IMR-90 (cell line): ENCODE measurements at regions not wholly inside any gene's neighbourhood (a gene's known extent, or its start where the extent isn't known, plus 50 kb on each side); places are given as distances from the start of the nearest gene placed in this dataset.
A peak's percentile ranks its signal among the peaks of the same experiment; 100 is the strongest.

Experiments used
- ATAC-seq: fragments of 200-7000 bp; cut with Tn5 transposase; 2 replicates; pipeline ENCODE4 v1.9.1; 2020; ENCODE audit warnings: low read depth, mild to moderate bottlenecking, moderate library complexity
- BruUV-seq: library from RNA; stranded (reverse); fragments of 400-500 nt; replicated peaks from 2 replicates; lab custom pipeline; 2021; lab: Mats Ljungman, UMichigan
- CTCF ChIA-PET: fragments of 300-600 bp; formaldehyde crosslinking; extraction: SDS; loops from one replicate; lab custom pipeline; 2021; ENCODE audit warnings: antibody characterized with exemption; lab: Yijun Ruan, JAX
- POLR2A ChIA-PET: fragments of 300-600 bp; sonication (Branson Sonifier 250); formaldehyde crosslinking; loops from one replicate; lab custom pipeline; 2022; ENCODE audit warnings: antibody characterized with exemption; ENCODE audit not compliant: unreplicated experiment; lab: Charles Lee
- DNase-seq: peaks from one replicate; pipeline ENCODE4 v3.0.0; 2013
- H2AFZ ChIP-seq: replicated peaks from 2 replicates; pipeline ENCODE3; 2013; ENCODE audit warnings: low read length, mild to moderate bottlenecking; ENCODE audit not compliant: poor library complexity
- H2AK5ac ChIP-seq: 2 replicates; pipeline ENCODE4 v1.6.1; 2013; ENCODE audit warnings: low read depth, low read length, inconsistent platforms
- H2AK9ac ChIP-seq: replicated peaks from 2 replicates; pipeline ENCODE3; 2013; ENCODE audit warnings: mild to moderate bottlenecking, low read depth, low read length, moderate library complexity; ENCODE audit not compliant: poor library complexity
- H2BK120ac ChIP-seq: 2 replicates; pipeline ENCODE4 v1.6.1; 2013; ENCODE audit warnings: low read depth, low read length, inconsistent platforms
- H2BK15ac ChIP-seq: 3 replicates; pipeline ENCODE4 v1.6.1; 2013; ENCODE audit warnings: low read depth, low read length, inconsistent platforms
- H2BK20ac ChIP-seq: 2 replicates; pipeline ENCODE4 v1.6.1; 2013; ENCODE audit warnings: low read depth, mild to moderate bottlenecking, inconsistent platforms, low read length, moderate library complexity
- H2BK5ac ChIP-seq: 2 replicates; pipeline ENCODE4 v1.6.1; 2013; ENCODE audit warnings: mild to moderate bottlenecking, low read depth, low read length, inconsistent platforms; ENCODE audit not compliant: poor library complexity, severe bottlenecking
- H3K14ac ChIP-seq: replicated peaks from 2 replicates; pipeline ENCODE4 v1.6.1; 2013; ENCODE audit warnings: low read depth, low read length, inconsistent platforms
- H3K18ac ChIP-seq: 2 replicates; pipeline ENCODE4 v1.6.1; 2013; ENCODE audit warnings: low read depth, low read length, control low read depth
- H3K23ac ChIP-seq: 2 replicates; pipeline ENCODE4 v1.6.1; 2013; ENCODE audit warnings: low read depth, low read length, inconsistent platforms
- H3K27ac ChIP-seq: 2 replicates; pipeline ENCODE4 v1.5.1; 2013; ENCODE audit warnings: mild to moderate bottlenecking, control low read depth, low read length; ENCODE audit not compliant: insufficient read depth
- H3K27me3 ChIP-seq: 2 replicates; pipeline ENCODE4 v1.6.1; 2013; ENCODE audit warnings: low read length; ENCODE audit not compliant: control insufficient read depth, insufficient read depth
- H3K36me3 ChIP-seq: 2 replicates; pipeline ENCODE4 v1.6.1; 2013; ENCODE audit warnings: low read length, mixed read lengths; ENCODE audit not compliant: control insufficient read depth, insufficient read depth
- H3K4ac ChIP-seq: 2 replicates; pipeline ENCODE4 v1.6.1; 2013; ENCODE audit warnings: low read depth, low read length, inconsistent platforms
- H3K4me1 ChIP-seq: 2 replicates; pipeline ENCODE4 v1.6.1; 2013; ENCODE audit warnings: low read length, mixed read lengths; ENCODE audit not compliant: control insufficient read depth, insufficient read depth
- H3K4me2 ChIP-seq: 2 replicates; pipeline ENCODE4 v1.6.1; 2013; ENCODE audit warnings: low read depth, mild to moderate bottlenecking, control low read depth, low read length, moderate library complexity
- H3K4me3 ChIP-seq: 2 replicates; pipeline ENCODE4 v1.5.1; 2013; ENCODE audit warnings: low read depth, mild to moderate bottlenecking, control low read depth, low read length, moderate library complexity; ENCODE audit not compliant: insufficient read depth
- H3K56ac ChIP-seq: 2 replicates; pipeline ENCODE4 v1.6.1; 2013; ENCODE audit warnings: low read length, inconsistent platforms; ENCODE audit not compliant: insufficient read depth; ENCODE audit errors: extremely low read depth
- H3K79me1 ChIP-seq, 2 experiments: 2 replicates each; pipeline ENCODE4 v1.6.1; 2013; ENCODE audit warnings: low read length in 2 of 2, inconsistent platforms in 1 of 2, low read depth in 1 of 2
- H3K9ac ChIP-seq: 2 replicates; pipeline ENCODE4 v1.6.1; 2013; ENCODE audit warnings: low read depth, low read length, control low read depth
- H3K9me1 ChIP-seq: 2 replicates; pipeline ENCODE4 v1.6.1; 2013; ENCODE audit warnings: low read length, inconsistent platforms; ENCODE audit not compliant: insufficient read depth
- H3K9me3 ChIP-seq: 2 replicates; pipeline ENCODE4 v1.6.1; 2013; ENCODE audit warnings: low read length; ENCODE audit not compliant: control insufficient read depth, insufficient read depth
- H4K20me1 ChIP-seq: 2 replicates; pipeline ENCODE4 v1.6.1; 2013; ENCODE audit warnings: low read length, inconsistent platforms; ENCODE audit not compliant: insufficient read depth
- H4K5ac ChIP-seq: 2 replicates; pipeline ENCODE4 v1.6.1; 2013; ENCODE audit warnings: mild to moderate bottlenecking, low read depth, low read length, control low read depth
- H4K8ac ChIP-seq, 2 experiments: 2 replicates each; pipeline ENCODE4 v1.6.1; 2013; ENCODE audit warnings: low read depth in 2 of 2, low read length in 2 of 2, control low read depth in 1 of 2, inconsistent platforms in 1 of 2
- H4K91ac ChIP-seq: 2 replicates; pipeline ENCODE4 v1.6.1; 2013; ENCODE audit warnings: low read depth, low read length, inconsistent platforms; ENCODE audit not compliant: insufficient read depth
- BHLHE40 ChIP-seq: fragments of 150-350 bp; IDR thresholded peaks from 2 replicates; pipeline ENCODE4 v1.6.1; 2016; ENCODE audit warnings: mild to moderate bottlenecking, low read depth, low read length
- CEBPB ChIP-seq: IDR thresholded peaks from 2 replicates; pipeline ENCODE4 v1.6.1; 2012; ENCODE audit warnings: low read depth, low read length, improper control_type of control experiment
- FOS ChIP-seq: fragments of 150-350 bp; IDR thresholded peaks from 2 replicates; pipeline ENCODE4 v1.6.1; 2016; ENCODE audit warnings: low read depth, low read length
- MXI1 ChIP-seq: IDR thresholded peaks from 2 replicates; pipeline ENCODE4 v1.6.1; 2012; ENCODE audit warnings: low read depth, mild to moderate bottlenecking, low read length, moderate library complexity, borderline replicate concordance
- POLR2A ChIP-seq: IDR thresholded peaks from 2 replicates; pipeline ENCODE4 v1.6.1; 2012; ENCODE audit warnings: mild to moderate bottlenecking, low read depth, low read length
- SMC3 ChIP-seq: fragments of 150-350 bp; IDR thresholded peaks from 2 replicates; pipeline ENCODE4 v1.6.1; 2016; ENCODE audit warnings: low read depth, mild to moderate bottlenecking, antibody characterized with exemption, low read length, moderate library complexity
- USF2 ChIP-seq: fragments of 150-350 bp; IDR thresholded peaks from 2 replicates; pipeline ENCODE4 v1.6.1; 2017; ENCODE audit warnings: mild to moderate bottlenecking, antibody characterized with exemption, low read length, low read depth
- WGBS, 2 experiments: methylation state at CpG; one replicate each; pipeline versions ENCODE4 v1.1.5 to v1.1.7; 2013; ENCODE audit warnings: missing lambda C conversion rate in 2 of 2; ENCODE audit not compliant: insufficient read length in 1 of 2; ENCODE audit errors: extremely low coverage in 2 of 2; 5-methylcytosine and 5-hydroxymethylcytosine counted together
- dilution Hi-C: fragments of 300-500 bp; cut with HindIII; formaldehyde crosslinking; loops from one replicate; pipeline ENCODE4 v1.14.3; 2018; ENCODE audit warnings: low sequenced_read_pairs; ENCODE audit not compliant: unreplicated experiment
- in situ Hi-C: fragments of 300-500 bp; cut with MboI; formaldehyde crosslinking; loops from 3 replicates; pipeline ENCODE4 v1.14.3; 2019; ENCODE audit warnings: low sequenced_read_pairs, inconsistent platforms, mixed read lengths
- intact Hi-C: fragments of 100-400 bp; cut with micrococcal nuclease; formaldehyde crosslinking; loops from 2 replicates; pipeline ENCODE4 v1.10.0; 2022
- TF ChIP-seq, protein P1 (sequence below): conservative IDR thresholded peaks from 2 replicates; pipeline ENCODE4 v1.5.1; 2012; ENCODE audit warnings: mild to moderate bottlenecking, low read depth, low read length, improper control_type of control experiment

GRCh38 chr6:71420693-71421328 is 132.2 kb downstream of the OGFRL1 start (continued):
- TF ChIP-seq CEBPB, result no peak
- peak; percentile 54; the same call in 1 of the 2 replicates for TF ChIP-seq POLR2A
- TF ChIP-seq BHLHE40, result no peak
- TF ChIP-seq FOS, result peak; percentile 28; the same call in 1 of the 2 replicates
- TF ChIP-seq SMC3, result no peak

- intact Hi-C loops, result loop anchor here (2.0 to 5.0 kb wide), 2 partner anchors 37 to 46 kb away; no protein-coding TSS in a partner anchor
- no TSS peak for BruUV-seq
- dilution Hi-C loops, result no loop called here
Observed at GRCh38 chr6:71421611-71422010, 133.0 kb downstream of the OGFRL1 start.

More at GRCh38 chr6:71421611-71422010, 133.0 kb downstream of the OGFRL1 start:
- Histone ChIP-seq H3K9me3 (no peaks in the 10 kb centered on the region), H3K79me1 (peaks cover 21% of the 10 kb centered on the region in 2 experiments), H3K4ac (no peak overlapping the region), H3K56ac (no peak overlapping the region), H4K8ac (no peak overlapping the region), H3K23ac (no peak overlapping the region), H2AK5ac (no peak overlapping the region), H3K14ac (no peak overlapping the region), H2AFZ (no peak overlapping the region), H3K4me2 (no peak overlapping the region), H3K27me3 (no peaks in the 10 kb centered on the region), H3K4me1 (no peaks in the 10 kb centered on the region), H3K4me3 (no peak overlapping the region), H3K18ac (no peak overlapping the region), H4K91ac (no peak overlapping the region), H3K9me1 (0 out of 2 replicates have a peak, but pooled peaks cover 4% of the 10 kb centered on the region), H3K36me3 (peaks cover 5% of the 10 kb centered on the region), H2BK5ac (no peak overlapping the region), H3K9ac (no peak overlapping the region), H2BK20ac (no peak overlapping the region), H3K27ac (no peak overlapping the region), H2BK120ac (no peak overlapping the region), H4K5ac (no peak overlapping the region), H4K20me1 (no peaks in the 10 kb centered on the region), H2AK9ac (no peak overlapping the region), H2BK15ac (no peak overlapping the region)
- DNase-seq (no peak), ATAC-seq (no peak)
- in situ Hi-C loops, result no loop called here
- WGBS, 2 experiments, result no CpG with 5 or more reads among the region's 4 CpGs
- POLR2A ChIA-PET, result no interaction called here
- CTCF ChIA-PET, result no interaction called here
- TF ChIP-seq, protein P1, sequence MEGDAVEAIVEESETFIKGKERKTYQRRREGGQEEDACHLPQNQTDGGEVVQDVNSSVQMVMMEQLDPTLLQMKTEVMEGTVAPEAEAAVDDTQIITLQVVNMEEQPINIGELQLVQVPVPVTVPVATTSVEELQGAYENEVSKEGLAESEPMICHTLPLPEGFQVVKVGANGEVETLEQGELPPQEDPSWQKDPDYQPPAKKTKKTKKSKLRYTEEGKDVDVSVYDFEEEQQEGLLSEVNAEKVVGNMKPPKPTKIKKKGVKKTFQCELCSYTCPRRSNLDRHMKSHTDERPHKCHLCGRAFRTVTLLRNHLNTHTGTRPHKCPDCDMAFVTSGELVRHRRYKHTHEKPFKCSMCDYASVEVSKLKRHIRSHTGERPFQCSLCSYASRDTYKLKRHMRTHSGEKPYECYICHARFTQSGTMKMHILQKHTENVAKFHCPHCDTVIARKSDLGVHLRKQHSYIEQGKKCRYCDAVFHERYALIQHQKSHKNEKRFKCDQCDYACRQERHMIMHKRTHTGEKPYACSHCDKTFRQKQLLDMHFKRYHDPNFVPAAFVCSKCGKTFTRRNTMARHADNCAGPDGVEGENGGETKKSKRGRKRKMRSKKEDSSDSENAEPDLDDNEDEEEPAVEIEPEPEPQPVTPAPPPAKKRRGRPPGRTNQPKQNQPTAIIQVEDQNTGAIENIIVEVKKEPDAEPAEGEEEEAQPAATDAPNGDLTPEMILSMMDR, result no peak
- TF ChIP-seq USF2 (no peak), MXI1 (no peak)
